Body of pancreas (tissue), 4 donors: ENCODE measurements at regions not wholly inside any gene's neighbourhood (a gene's known extent, or its start where the extent isn't known, plus 50 kb on each side); places are given as distances from the start of the nearest gene placed in this dataset. TPM values are rescaled to one million over a fixed set of nuclear protein-coding genes. Genes with fewer than 3 reads are reported as not detected.

ENCODE experiments used
- ATAC-seq: fragments of 150-250 bp; one replicate; pipeline ENCODE4 v1.9.1; 2016
- DNase-seq, 4 donors: peaks; one replicate each; pipeline ENCODE4 v3.0.0-alpha.2; 2019
- H3K27ac ChIP-seq, 4 donors: fragments of 200-600 bp; sonication (generic); 1 replicate in 3 of 4; 2 replicates in 1 of 4; pipeline versions ENCODE4 v1.5.1 to v1.6.1; 2016 to 2019; ENCODE audit warnings: mild to moderate bottlenecking in 1 of 4, mixed read lengths in 1 of 4, moderate library complexity in 1 of 4
- H3K27me3 ChIP-seq, 2 donors: fragments of 200-600 bp; sonication (generic); one replicate each; pipeline ENCODE4 v1.6.0; 2016; ENCODE audit warnings: mild to moderate bottlenecking in 1 of 2
- H3K36me3 ChIP-seq, 2 donors: fragments of 200-600 bp; sonication (generic); replicated peaks in 1 of 2; 2 replicates each; pipeline ENCODE4 v1.5.1; 2016; ENCODE audit warnings: low read depth in 2 of 2; ENCODE audit not compliant: insufficient read depth in 1 of 2
- H3K4me1 ChIP-seq: fragments of 200-600 bp; sonication (generic); one replicate; pipeline ENCODE4 v1.6.0; 2016
- H3K4me3 ChIP-seq, 2 donors: fragments of 200-600 bp; sonication (generic); 1 replicate in 1 of 2; 2 replicates in 1 of 2; pipeline ENCODE4 v1.5.1; 2016 to 2019
- H3K9me3 ChIP-seq, 3 donors: fragments of 200-600 bp; sonication (generic); 1 replicate in 2 of 3; 2 replicates in 1 of 3; pipeline ENCODE4 v1.5.1; 2016
- CTCF ChIP-seq, 7 experiments: fragments of 450-650 bp in 4 of 7; fragments of 200-600 bp in 3 of 7; sonication (generic) in 3 of 7; IDR thresholded peaks; one replicate each; pipeline ENCODE4 v1.5.1; 2016 to 2019; ENCODE audit warnings: antibody characterized with exemption in 7 of 7
- POLR2A ChIP-seq, 3 donors: fragments of 450-650 bp; IDR thresholded peaks; one replicate each; pipeline ENCODE4 v1.6.1; 2016; ENCODE audit warnings: antibody characterized with exemption in 3 of 3, mild to moderate bottlenecking in 2 of 3
- WGBS, 2 donors: methylation state at CpG; one replicate each; pipeline ENCODE4 v1.1.5; 2017; 5-methylcytosine and 5-hydroxymethylcytosine counted together
- intact Hi-C: fragments of 100-400 bp; cut with DNase I; formaldehyde crosslinking; loops from one replicate; pipeline ENCODE4 v1.15.1; 2023
- small RNA-seq: library from RNA; depleted of rRNA; stranded (forward); fragments of <200 nt; gene quantifications from one replicate; pipeline ENCODE3, GENCODE V24; 2016

- DNase-seq (no peak), ATAC-seq (no peak)
- WGBS, 2 donors: 50 to 62% methylated on average over 1 of the region's 1 CpG
- Histone ChIP-seq H3K27me3 (no peaks in the 10 kb centered on the region), H3K4me1 (no peaks in the 10 kb centered on the region), H3K27ac (no peak overlapping the region), H3K9me3 (no peaks in the 10 kb centered on the region), H3K4me3 (no peak overlapping the region), H3K36me3 (no peaks in the 10 kb centered on the region)
- intact Hi-C loops: no loop called here
- TF ChIP-seq CTCF (IDR thresholded peaks at IDR 0.05) (no peak), POLR2A (IDR thresholded peaks at IDR 0.05) (no peak)
Observed at GRCh38 chr6:54057058-54057457, 54.2 kb upstream of the MLIP start.

GRCh38 chr6:54058236-54058635 is 53.0 kb upstream of the MLIP start:
- Histone ChIP-seq H3K9me3 (no peaks in the 10 kb centered on the region), H3K27me3 (no peaks in the 10 kb centered on the region), H3K4me3 (no peak overlapping the region), H3K4me1 (no peaks in the 10 kb centered on the region), H3K27ac (no peak overlapping the region), H3K36me3 (no peaks in the 10 kb centered on the region)
- no peak for DNase-seq
- intact Hi-C loops: no loop called here
- TF ChIP-seq POLR2A (IDR thresholded peaks at IDR 0.05) (no peak), CTCF (IDR thresholded peaks at IDR 0.05) (no peak)
- no peak for ATAC-seq

- 43 to 51% methylated on average over 2 of the region's 2 CpGs for WGBS, 2 donors
- no peak overlapping the region for H3K4me3 ChIP-seq
- intact Hi-C loops: no loop called here
- no peaks in the 10 kb centered on the region for H3K9me3 ChIP-seq
- no peaks in the 10 kb centered on the region for H3K36me3 ChIP-seq
- ATAC-seq: no peak
- H3K4me1 ChIP-seq: no peaks in the 10 kb centered on the region
- no peaks in the 10 kb centered on the region for H3K27me3 ChIP-seq
- TF ChIP-seq POLR2A (IDR thresholded peaks at IDR 0.05): no peak
- TF ChIP-seq CTCF (IDR thresholded peaks at IDR 0.05): no peak
- no peak for DNase-seq
- no peak overlapping the region for H3K27ac ChIP-seq
Observed at GRCh38 chr6:54059683-54060082, 51.6 kb upstream of the MLIP start.

GRCh38 chr6:54060286-54060685 is 51.0 kb upstream of the MLIP start:
- DNase-seq: no peak
- Histone ChIP-seq H3K36me3 (no peaks in the 10 kb centered on the region), H3K27me3 (no peaks in the 10 kb centered on the region), H3K4me3 (no peak overlapping the region), H3K4me1 (no peaks in the 10 kb centered on the region), H3K27ac (no peak overlapping the region), H3K9me3 (no peaks in the 10 kb centered on the region)
- intact Hi-C loops: no loop called here
- WGBS, 2 donors: 63 to 69% methylated on average over 2 of the region's 2 CpGs
- ATAC-seq: no peak
- no peak for TF ChIP-seq CTCF (IDR thresholded peaks at IDR 0.05)
- no peak for TF ChIP-seq POLR2A (IDR thresholded peaks at IDR 0.05)

Small RNAs in the stretch of these regions (small RNA-seq; reads per million reads assigned to genes)
- gene ERHP2: not detected
